Amniotic epithelial cell (primary cell): ENCODE measurements at regions not wholly inside any gene's neighbourhood (a gene's known extent, or its start where the extent isn't known, plus 50 kb on each side); places are given as distances from the start of the nearest gene placed in this dataset.
A peak's percentile ranks its signal among the peaks of the same experiment; 100 is the strongest.
"Not testable (repeated sequence)": the region's sequence is repeated elsewhere in the genome, so short reads cannot be mapped to it uniquely, and the experiment has no call there.

Source experiments
- DNase-seq: peaks from one replicate; pipeline ENCODE4 v3.0.0-alpha.2; 2010; ENCODE audit warnings: low read depth

DNA sequence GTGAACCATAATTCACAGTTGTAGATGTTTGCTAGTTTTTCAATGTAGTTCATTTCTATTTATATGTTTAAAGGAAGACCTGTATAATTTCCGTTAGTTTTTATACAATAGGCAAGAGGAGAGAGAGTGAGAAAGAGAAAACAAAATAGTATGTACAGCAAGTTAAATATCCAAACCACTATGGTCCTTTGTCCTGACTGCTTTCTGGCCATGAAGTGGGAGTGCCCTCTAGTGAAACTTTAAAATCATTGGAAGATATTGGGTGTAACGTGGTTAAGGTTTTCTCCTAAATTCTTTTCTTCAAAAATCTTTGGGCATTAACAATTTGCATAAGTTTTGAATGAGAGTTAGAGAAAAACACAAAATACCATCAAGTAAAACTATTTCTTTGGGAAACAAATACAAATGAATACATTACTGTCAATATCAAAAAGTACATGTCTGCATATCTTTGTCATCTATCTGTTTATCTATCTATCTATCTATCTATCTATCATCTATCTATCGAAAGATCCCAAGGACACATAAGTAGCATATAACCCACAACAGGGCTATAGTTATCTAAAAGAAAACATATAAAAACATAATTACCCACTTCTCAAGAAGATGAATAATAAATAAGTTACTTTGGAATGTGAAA, 534.6 kb upstream of the ATP11B start:
- peak; percentile 21 for DNase-seq

DNA sequence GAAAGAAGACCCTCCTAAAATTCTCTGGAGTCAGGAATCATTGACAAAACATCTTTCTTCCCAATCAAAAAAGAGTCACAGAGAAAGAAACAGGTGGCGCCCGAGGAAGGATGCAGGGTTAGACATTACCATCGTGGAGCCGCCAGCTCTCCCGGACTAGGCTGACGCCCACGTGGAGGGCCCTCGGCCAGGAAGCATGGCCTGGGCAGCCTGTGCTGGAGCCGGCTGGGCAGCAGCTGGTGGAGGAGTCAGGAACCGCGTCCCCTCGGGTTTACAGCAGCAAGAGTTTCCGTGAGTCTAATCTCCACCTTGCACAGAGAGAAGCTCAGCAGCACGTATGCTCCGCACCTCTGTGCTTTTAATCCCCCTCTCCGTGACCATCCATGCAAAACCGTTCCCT, 533.7 kb upstream of the ATP11B start:
- no peak for DNase-seq

DNA sequence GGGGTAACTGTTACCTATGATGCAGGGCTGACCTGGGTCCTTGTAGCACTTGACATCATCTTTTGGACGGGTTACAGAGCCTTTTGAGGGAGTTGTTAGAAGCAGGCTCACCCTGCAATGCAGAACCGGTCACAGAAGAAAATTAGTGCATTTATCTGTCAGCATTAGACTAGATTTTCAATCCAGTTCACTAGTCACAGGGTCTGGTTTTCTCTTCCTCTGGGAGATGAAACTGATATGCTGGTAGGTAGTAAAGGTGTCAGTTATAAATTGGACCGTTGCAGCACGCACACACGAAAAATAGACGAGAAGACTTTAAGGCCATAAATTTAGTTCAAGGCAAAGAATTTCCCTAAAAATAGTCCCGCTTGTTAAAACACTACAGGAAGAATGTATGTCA, 532.3 kb upstream of the ATP11B start:
- no peak for DNase-seq

DNA sequence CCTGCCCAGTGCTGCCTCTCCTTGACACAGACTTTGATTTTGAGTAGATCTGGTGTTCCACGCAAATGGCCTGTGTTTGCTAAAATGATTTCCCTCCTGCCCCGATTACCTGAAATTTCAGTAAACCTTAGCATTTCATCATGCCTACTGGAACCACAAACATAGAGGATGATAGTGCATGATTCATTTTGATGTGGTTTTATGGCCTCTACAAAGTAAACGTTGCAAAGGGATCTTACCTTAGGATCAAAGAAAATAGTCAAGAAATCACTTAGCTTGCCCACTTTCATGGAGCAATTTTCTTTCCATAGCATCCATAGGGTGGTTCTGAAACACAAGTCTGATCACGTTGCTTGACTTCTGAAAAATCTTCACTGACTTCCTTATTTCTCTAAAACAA, 524.6 kb upstream of the ATP11B start:
- no peak for DNase-seq

DNA sequence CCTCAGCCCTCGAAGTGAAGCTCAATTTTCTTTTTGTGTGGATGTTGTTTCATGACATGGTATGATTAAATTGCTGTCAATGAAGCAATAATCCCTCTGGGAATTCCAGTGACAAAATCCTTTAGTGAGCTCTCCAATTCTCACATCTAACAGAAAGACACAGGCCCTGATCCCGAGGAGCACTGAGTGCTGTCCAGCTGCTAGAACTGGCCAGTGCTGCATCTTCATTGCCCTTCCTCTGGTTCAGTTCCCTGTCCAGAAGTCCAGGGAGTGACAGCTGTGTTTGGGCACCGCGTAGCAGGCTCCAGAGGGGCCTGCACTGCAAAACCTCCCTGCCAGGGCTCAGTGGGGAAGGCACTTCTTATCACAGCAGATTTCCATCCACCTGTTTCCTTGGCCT, 516.8 kb upstream of the ATP11B start:
- DNase-seq = no peak

DNA sequence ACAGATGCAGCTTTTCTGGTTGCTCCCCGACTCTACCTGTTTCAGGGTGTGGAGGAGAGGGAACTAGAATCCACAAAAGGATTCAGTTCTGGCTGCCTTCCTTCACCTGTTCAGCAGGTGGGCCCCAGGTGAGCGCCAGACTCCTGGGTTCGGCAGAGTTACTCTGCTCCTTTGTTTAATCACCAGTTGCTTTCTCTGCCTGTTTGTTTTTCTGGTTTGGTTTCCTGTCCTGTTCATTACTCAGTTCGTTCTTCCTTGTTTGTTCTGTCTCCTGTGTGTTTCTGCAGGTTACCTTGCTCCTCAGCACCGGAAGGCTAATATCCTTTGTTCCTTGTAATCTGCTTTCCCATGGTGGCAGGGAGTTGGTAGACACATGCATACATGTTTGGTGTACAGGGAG, 508.5 kb upstream of the ATP11B start:
- no peak for DNase-seq

DNA sequence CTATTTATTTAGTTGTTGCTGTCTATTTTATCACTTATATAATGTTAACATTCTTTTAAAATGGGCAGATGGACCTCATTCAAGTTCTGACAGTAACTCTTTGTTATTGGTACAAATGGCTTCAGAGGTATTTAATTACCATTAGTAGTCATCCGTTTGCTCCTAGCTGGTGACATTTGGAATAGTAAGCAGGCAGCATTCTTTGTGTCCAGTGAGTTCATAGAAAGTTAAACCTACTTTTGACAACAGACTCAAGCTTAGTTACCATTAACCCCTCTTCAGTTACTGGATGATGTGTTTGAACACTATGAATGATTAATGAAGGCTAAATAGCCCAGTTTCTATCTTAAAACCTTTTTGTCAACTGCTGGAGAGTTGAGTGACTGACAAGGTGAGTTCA, 500.7 kb upstream of the ATP11B start:
- DNase-seq = no peak

DNA sequence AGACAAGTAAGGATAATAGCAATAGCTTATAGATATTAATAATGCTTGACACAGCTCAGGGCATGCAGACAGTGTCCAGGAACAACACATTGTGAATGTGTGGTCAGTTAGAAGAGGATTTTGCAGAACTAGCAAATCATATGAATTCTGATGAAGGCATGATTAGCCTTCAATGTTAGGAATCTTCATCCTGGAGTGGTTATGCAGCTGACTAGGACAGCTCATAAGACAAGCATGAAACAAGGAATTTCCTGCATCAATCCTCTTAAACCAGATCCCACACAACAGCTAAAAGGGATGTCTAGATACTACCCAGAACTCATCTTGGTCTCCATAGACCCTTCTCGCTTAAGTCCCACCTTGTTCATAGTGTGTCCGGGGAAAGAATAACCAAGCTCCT, 499.0 kb upstream of the ATP11B start:
- DNase-seq = no peak

DNA sequence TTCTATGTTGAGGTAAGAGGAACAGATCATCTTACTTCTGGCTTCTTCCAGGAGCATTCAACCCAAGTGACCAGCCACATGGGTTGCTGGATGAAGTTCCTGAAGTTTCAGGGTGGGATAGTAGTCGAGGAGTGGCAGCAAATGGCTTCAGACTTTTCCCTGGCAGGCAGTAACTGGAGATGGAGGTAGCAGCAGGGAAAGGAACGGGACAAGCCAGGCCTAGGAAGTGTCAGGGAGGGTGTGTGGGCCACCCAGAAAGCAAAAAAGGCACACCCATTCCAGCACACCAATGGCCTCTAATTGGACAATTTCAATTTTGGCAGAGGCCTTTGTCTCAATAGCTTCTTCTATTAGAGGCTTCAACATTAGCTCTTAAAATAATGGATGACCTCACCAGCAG, 498.6 kb upstream of the ATP11B start:
- no peak for DNase-seq

DNA sequence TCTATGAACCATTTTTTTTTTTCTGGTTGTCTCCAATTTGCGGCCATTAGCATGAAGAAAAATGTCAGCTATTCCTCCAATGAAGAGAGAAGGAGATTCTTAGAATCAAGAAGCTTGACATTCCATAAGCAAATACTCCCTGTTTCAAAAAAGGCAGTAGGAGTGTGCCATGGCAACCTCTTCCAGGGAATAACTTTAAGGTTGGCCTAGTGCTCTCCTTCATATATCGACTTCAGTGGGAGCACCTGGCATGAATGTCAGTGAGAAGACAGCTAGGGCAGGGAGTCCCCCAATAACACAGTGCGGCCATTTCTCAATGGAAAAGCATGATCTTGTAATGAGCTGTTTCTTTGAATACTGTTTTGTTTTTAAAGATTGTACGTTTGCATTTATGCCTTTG, 493.0 kb upstream of the ATP11B start:
- no peak for DNase-seq

DNA sequence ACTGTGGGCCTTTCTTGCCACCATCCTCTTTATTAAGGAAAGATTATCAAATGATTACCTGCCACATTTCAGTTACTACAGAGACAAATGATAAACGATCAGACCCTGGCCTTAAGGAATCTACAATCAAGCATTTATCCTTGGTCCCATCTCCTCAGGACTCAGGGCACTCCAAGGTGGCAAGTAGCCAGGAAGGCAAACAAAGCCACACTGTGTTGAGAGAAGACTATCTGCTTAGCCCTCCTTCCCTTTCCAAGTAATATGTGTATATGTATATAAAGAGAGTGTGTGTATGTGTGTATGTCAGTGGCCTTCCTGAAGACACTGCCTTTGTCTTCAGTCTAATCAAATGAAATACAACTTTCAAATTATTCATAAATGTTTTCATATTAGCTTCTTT, 490.1 kb upstream of the ATP11B start:
- no peak for DNase-seq

DNA sequence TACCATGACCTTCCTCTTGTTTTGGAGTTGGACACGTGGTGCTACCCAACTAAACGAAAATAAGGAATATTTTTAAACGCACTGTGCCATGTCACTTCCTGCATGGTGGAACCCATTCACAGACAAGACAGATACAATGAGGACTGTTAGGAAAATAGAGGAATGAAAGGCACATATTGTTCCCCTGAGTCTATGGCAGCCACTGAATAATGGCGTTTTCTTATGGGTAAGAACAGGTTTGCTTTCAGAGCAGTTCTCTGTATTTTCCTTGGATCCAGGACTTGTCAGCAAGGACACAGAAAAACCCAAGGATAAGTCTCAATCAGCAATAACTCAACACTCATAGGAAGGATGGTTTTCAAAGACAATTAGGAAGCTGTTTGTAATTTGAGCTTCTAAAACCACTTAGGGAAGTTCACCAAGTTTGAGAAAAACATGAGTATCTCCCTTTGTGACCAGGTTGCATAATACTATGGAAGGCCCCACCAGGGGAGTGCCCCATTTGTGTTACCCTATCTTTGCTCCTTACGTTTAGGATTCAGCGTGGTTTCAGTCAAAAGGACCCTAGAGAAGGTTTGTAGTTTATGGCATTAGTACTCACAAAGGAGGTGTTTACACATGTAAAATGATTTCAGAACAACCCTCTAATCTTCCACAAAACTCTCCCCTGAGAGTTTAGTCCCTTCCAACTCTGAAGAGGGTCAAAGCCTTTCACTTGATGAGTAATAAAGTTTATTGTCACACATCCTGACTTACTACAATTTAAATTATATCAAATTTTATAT, 487.2 kb upstream of the ATP11B start:
- DNase-seq = no peak

DNA sequence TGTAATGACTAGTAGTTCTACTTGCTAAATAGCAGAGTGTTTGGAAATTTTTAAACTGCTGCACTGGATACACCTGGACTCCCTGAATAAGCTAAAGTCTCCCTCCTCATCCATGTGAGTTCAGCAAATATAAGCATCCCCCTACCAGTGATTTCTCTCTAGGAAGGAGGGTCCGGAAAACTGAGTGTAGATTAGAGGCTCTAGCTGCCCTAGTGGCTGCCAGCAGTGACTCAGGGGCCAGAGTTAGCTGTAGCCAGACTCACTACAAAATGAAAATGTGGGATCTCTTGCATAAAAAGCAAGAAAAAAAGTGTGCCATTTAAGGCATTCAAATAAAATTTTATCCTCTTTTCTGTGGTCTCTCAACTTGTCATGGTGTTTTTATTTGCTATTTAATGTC, 485.0 kb upstream of the ATP11B start:
- DNase-seq = no peak

DNA sequence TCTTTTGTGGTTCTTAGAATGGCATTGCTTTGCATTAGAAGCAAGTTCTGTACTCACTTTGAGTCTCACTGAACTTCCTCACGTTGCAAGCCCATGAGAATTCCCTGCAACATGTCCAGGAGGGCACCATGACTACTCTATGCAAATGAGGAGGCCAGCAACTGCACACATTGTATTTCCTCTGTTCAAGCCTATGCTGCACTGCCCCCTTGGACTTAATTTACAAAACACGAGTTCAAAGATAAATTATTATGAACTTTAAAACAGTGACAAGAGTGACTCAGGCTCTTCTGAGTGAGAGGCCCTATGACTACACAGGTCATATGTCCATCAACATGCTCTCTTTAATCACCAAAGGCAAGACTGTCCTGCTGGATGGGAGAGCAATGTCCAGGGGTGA, 484.2 kb upstream of the ATP11B start:
- no peak for DNase-seq

DNA sequence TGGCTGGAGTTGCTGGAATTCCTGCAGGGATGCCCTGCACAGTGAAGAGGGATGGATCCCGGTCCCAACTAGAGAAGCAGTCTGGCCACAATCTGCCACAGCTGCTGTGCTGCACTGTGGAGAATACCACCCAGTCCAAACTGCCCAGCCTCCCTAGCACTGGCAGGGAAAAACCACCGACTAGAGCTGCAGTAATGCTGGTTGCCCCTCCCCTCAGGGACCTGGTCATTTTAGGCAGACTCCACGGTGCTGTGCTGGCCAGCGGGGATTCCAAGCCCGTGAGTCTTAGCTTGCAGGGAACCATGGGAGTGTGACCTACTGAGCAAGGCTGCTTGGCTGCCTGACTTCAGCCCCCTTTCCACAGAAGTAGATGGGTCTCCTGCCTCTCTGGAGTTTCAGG, 478.0 kb upstream of the ATP11B start:
- DNase-seq = no peak

DNA sequence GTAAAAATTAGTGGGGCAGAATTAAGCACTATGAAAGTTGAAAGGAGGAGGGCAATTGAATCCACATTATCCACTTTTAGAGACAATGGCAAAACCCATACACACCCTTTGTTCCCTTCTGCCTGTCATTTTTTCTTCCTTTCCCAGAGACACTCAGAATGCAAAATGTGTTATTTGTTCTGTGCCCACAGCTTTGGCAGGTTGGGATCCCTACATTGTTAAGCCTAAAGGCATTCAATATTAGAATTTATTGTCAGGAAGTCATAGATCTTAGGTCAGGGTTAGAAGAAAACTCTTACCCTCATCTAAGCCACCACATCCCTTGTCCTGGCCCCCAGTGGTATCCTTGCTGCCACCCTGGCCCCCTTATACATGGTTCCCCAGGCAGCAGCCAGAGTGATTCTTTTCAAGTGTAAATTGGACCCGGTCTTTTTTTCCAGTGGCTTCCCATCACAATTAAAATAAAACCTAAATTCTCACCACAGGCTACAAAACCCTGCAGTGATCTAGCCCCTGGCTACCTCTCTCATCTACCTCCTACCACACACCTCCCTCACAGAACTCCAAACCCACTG, 470.1 kb upstream of the ATP11B start:
- no peak for DNase-seq

DNA sequence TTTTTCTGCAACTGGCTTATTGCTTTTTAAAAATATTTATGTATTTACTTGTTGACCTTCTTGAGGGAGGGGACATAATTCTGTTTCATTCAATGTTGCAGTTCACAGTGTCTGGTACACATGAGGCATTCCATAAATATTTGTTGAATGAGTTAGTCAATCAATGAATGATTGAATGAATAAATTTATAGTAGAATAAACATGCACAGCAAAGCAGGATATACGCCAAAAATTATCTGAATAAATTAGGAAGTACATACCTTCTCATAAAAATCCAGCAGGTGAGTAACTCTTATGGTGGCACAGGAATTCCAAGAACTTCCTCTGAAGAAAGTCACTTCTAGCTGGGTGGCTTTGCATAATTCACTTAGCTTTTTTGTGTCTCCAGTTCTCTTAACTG, 469.4 kb upstream of the ATP11B start:
- DNase-seq = no peak

DNA sequence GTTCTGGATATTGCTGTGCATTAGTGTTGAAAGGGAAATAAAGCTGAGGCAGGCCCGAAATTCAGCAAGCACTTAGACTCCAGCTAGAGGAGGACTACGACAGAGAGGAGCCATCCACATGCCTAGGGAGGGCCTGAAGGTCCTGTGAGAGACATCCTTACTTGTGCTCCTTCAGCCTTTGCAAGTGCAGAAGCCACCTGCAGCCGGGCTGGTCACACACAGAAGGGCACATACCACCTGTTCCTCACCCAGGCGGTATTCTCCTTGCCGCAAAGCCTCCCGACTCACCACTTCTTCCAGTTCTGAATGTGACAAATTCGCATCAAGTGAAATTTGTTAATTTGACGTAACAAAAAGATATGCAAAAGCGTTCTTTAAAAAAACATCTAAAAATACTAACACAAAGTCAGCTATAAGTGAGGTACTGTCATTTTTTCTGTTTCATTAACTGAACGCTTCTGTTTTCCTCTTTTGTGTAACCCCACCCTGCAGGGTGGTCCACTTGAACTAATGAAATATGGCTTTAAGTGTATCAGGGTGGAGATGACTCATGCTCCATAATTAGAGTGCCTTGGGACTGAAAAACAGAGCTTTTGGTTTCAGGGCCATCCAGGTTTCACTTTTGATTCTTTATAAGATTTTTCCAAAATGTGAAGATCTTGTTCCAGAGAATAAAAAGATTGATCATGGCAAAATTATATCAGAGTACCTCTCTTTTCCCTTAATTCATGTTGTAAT, 467.9 kb upstream of the ATP11B start:
- no peak for DNase-seq

DNA sequence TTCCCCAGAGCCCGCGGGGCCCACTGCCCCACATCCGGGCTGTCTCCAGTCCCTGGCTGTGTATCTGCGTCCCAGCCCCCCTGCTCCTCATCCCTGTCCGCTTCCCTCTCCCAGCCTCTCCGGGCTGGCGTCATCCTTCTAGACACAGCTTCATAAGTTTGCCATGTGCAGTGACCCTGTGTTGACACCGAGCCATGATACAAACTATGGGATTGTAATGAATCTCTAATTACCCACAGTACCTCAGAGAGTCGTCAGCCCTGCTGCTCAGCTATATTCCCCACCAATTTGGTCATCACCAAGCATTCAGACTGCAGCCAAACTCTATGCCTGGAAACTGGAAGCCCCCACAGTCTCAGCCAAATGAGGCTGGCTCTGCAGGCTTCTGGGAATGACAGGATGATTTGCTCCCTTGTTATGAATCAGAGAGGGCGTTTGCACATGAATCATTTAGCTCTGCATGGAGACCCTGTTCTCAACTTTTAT, 466.1 kb upstream of the ATP11B start:
- no peak for DNase-seq

DNA sequence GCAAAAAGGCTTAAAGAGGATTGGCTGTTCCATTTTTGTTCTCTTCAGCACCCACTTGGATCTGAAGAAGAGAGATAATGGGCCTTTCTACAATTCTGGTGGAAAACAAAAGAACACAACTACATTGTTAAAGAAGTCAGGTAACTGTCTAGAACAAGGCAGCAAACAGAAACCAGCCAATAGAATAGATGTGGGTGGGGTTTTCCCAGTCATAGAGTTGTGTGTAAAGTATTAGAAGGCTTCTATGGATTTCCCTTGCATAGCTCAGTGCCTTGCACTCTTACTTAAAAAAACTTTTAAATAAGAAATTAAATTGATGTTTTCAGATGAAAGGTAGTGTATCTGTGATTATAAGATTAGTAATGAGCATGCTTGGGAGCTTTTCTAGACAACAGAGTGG, 462.7 kb upstream of the ATP11B start:
- no peak for DNase-seq

DNA sequence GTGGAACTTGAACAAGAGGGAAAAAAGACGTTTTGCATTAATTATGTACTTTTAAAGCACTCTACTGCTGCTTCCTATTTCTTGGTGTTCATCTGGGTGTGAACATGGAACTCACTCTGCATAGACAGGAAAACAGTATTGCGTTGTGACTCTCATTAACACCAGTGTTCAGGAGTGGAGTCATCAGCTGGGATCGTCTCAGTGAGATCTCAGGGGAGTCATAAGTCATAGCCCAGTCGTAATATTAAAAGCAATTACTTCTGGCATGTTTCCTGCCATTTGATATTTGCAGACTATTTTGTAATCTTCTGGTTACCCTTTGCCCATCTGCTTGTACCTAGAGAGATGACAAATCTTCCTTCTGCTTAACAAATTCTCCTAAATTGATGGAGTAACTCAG, 462.0 kb upstream of the ATP11B start:
- no peak for DNase-seq

DNA sequence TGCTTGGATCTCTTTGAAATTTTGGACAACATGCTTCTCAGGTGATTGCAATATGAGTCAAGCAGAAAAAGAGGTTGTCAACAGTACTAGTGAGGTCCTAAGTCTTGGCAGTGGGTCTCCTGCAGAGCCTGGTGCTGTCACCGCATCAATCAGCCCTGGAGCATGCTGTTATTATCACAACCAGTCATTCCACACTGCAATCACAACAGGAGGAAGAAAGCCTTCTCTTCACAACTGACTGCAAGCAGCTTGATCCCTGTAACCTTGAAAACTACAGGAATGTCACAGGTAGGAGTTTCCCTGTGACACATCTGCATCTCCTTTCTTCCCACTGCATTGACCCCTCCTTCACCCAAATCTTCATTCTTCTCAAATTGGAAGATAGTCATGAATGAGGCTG, 451.1 kb upstream of the ATP11B start:
- DNase-seq = no peak

DNA sequence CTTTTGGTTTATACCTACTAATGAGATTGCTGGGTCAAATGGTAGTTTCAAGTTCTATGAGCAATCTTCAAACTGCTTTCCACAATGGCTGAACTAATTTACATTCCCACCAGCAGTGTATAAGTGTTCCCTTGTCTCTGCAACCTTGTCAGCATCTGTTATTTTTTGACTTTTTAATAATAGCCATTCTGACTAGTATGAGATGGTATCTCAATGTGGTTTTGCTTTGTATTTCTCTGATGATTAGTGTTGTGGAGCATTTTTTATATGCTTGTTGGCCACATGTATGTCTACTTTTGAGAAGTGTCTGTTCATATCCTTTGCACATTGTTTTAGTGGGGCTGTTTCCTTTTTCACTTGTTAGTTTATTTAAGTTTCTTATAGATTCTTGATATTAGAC, 449.3 kb upstream of the ATP11B start:
- not testable (repeated sequence) for DNase-seq
